Islet of Langerhans (tissue), 1 donor: ENCODE measurements at regions not wholly inside any gene's neighbourhood (a gene's known extent, or its start where the extent isn't known, plus 50 kb on each side); places are given as distances from the start of the nearest gene placed in this dataset.

Experiments
- FAIRE-seq: peaks from one replicate; lab custom pipeline; 2011; peaks lifted over from hg19 to GRCh38; lab: Jason Lieb, UNC

GRCh38 chr1:187313115-187313514 lies 484.4 kb downstream of the PLA2G4A start:
- no peak for FAIRE-seq

DNA sequence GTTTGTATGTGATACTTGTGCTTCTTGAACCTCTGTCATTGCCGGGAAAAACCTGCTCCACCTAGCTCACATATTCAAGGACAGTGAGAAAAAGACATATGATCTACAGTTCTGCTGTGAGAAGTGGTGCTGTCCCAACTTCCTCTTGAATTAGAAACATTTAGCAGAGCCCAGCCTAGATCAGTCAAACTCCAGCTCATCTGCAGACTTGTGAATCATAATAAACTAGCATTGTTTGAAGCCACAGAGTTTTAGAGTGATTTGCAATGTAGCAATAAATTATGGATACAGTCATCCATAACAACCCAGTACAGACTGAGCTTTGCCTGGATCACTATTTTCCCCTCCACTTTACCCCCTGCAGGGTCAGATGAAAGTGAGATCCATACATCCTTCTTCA lies 497.8 kb downstream of the PLA2G4A start:
- FAIRE-seq = no peak

GRCh38 chr1:187336441-187337168 lies 507.9 kb downstream of the PLA2G4A start:
- no peak for FAIRE-seq

DNA sequence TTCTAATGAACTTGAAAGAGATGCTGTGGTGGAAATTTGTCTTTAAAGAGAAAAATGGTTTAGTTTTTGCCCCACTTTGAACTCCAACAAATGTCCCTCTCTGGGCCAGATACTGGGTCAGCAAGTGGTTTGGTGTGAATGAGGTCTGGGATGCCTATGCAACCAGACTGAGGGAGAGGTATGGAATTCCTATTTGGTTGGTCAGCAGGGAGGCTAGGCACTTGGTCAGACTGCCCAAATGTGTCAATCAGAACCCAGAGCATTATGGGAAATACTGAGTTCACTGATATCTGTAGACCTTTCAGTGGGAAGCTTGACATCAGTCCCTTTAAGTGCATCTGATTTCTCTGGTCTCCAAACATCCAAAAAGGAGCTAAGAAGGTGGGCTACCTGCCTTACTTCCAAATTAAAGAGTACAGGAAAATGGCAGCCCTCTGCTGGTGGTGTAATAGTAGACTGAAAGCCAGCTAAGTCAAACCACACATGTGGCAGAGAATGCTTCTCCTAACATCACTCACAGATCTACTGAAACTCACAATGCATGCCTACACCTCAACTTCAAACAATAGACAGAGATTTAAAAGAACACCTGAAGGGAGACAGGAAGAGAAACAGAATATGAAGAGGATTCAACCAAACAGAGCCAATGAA lies 510.1 kb downstream of the PLA2G4A start:
- FAIRE-seq = no peak

DNA sequence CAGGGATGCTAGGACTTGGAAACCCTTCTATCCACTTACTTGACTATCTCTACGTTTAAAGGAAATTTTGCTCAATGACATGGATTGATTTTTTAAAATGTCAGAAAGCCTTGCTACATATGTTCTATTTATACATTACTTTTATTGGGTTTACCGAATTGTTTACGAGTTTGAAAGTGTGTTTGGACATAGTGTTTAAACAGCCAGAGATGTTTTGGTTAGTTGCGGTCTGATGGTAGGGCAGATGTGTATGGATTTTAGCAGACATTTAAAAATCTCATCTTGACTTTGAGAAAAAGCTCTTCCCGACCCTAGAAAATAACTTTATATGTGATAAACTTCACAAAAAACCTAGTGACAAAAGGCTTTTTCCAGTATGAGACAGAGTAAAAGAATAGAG lies 513.7 kb downstream of the PLA2G4A start:
- FAIRE-seq = no peak

DNA sequence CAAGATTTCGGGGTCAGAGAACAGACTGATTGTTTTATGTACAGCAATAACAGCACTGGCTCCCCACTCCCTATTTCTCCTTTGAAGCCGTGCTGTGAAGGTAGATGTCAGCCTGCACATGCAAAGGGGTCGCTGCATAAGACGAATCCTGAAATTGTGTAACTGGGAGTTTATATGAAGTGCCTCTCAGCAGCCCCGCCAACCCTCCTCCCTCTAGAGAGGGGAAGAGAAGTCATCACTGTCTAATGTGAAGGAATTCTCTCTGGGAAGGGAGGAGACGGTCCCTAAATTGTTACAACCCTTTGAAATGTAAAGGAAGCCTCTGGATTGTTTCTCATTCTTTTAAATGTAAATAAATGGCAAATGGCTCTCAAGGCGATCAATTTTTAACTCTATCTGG lies 545.3 kb downstream of the PLA2G4A start:
- FAIRE-seq = no peak

DNA sequence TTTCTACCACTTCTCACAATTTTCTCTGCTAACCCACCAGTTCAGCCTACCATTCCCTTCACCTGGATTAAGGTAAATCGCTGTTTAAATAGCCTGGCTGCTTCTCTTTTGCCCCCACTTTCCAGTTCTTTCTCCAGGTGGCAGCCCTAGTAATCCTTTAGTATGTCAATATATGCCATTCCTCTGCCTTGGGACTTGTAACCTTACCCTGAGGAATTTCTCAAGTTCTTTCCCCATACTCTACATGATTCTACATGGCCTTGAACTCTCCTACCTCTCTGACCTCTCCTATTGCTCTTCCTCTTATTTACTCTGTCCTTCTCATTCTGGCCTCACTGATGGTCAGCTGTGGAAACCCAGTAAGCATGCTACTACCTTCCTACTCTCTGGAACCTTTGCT lies 546.0 kb downstream of the PLA2G4A start:
- no peak for FAIRE-seq

DNA sequence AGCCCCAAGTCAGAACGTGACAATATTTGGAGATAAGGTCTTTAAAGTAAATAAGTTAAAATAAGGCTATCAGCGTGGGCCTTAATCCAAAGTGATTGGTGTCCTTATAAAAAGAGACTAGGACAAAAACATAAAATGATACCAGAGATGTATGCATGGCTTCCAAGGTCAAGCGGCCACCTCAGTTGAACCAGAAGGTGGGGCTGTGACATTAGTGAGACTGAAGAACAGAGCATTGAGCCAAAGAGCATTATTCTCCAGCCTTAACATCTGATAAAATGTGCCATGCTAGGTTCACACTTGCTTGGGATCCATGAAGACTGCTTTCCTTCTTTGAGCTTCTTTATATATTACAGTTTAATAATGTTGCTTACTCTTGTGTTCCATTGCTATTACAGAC lies 554.6 kb downstream of the PLA2G4A start:
- no peak for FAIRE-seq

DNA sequence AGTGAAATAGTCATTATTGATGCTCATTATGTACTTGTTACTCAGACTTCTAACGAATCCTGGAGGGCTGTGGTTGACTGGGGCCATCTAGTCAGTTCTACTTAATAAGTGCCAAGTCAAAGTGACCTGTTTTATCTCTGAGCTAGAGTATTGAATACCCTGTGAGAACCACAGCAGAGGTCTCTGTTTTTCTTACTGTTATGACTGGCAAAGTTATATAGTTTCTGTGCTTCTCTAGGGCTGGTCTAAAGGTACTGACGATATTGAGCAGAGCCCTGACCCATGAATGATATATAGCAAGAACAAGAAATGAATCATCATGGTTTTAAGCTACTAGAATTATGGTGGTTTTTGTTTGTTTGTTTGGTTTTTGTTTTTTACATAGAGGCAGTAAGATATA lies 555.8 kb downstream of the PLA2G4A start:
- FAIRE-seq = no peak

DNA sequence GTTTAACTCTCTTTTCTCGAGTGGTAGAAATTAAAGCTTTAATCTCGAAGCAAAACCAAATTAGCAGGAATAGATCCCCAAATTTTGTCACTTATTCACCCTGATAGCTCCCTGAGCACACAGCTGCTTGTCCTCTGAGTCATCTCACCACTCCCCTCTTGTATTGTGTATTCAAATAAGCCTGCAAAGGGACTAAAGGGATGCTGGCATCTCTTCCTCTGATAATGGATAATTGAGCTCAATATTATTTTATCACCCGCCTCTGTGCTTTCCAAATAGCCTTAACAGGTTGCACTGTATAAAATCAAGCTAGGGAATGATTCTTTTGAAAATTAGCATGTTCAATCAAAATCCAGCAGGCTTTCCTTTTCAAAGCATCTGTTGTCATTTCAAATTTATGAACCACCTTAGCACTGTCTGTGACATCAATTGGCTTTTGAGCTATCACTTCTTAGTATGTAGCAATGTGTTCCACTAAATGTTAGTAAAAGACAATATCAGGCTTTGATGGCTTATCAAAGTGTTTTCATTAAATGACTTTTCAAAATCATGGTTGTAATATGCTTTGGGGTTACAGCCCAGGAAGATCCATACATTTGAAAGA lies 561.6 kb downstream of the PLA2G4A start:
- no peak for FAIRE-seq

DNA sequence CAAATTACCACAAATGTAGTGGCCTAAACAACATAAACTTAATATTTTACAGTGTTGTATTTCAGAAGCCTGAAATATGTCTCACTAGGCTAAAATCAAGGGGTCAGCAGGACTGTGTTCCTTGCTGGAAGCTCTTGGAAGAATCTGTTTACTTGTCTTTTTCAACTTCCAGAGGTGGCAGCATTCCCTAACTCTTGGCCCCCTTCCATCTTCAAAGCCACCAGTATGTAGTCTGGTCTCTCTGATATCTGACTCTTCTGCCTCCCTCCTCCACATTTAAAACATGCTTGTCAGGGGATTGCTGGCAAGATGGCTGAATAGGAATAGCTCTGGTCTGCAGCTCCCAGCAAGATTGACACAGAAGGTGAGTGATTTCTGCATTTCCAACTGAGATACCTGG lies 567.5 kb downstream of the PLA2G4A start:
- FAIRE-seq = no peak

DNA sequence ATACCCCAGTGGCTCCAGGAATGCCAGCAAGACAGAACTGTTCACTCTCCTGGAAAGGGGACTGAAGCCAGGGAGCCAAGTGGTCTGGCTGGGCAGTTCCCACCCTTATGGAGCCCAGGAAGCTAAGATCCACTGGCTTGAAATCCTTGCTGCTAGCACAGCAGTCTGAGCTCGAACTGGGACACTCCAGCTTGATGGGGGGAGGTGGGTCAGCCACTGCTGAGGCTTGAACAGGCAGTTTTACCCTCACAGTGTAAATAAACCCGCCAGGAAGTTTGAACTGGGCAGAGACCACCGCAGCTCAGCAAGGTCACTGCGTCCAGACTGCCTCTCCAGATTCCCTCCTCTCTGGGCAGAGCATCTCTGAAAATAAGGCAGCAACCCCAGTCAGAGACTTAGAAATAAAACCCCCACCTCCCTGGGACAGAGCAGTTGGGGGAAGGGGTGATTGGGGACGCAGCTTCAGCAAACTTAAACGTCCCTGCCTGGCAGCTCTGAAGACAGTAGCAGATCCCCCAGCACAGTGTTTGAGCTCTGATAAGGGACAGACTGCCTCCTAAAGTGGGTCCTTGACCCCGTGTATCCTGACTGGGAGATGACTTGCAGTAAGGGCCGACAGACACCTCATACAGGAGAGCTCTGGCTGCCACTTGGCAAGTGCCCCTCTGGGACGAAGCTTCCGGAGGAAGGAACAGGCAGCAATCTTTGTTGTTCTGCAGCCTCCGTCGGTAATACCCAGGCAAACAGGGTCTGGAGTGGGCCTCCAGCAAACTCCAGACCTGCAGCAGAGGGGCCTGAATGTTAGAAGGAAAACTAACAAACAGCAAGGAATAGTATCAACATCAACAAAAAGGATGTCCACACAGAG lies 568.4 kb downstream of the PLA2G4A start:
- no peak for FAIRE-seq

DNA sequence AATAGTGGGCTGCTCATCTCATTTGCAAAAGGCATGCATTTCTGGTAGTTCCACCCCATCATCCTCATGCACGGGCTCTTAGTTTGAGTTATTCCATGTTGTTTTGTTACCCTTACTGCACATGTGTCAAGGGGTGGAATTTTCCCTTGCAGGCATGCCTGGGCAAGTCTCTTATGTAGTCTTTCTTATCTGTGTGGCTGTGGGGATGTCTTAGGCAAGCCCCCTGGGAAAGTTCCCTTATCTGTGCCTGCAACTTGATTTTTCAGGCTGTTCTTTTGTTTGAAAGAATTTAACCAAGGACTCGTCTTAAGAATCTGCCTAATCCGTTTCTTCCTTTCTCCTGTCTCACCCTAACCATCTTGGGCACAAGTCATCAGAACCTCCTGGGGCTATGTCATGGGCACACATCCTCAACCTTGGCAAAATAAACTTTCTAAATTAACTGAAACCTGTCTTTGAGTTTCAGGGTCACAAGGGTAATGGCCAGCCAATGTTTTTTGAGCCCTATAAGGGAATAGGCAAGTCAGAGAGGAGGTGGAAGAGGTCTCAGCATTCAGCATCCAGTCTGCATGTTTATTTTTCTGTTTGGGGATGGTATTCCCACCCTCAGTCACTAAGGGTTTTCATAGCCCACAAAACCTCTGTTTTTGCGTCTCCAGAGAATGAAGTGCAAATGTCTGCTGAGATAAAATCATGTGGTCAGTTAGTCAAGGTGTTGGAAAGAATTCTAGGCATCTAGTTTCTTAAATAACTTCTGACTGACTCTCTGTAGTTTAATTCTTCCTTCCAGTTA lies 579.7 kb downstream of the PLA2G4A start:
- FAIRE-seq = no peak

DNA sequence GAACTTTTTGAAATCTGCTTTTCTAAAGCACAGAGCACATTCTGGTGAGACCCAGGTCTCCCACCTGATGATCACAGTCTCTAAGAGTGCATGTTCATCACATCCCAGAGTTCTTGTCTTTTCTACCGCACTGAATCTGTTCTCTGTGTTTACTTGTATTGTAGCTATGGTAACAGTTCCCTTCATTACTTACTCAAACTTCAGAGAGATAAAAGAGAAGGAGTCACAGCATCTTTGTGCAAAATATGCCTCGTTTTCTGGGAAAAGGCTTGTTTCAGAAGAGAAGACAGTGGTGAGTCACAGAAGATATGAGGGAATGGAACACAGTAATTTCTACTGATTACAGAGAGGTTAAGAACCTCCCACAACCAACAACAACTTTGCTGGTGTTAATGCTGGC lies 580.6 kb downstream of the PLA2G4A start:
- no peak for FAIRE-seq

DNA sequence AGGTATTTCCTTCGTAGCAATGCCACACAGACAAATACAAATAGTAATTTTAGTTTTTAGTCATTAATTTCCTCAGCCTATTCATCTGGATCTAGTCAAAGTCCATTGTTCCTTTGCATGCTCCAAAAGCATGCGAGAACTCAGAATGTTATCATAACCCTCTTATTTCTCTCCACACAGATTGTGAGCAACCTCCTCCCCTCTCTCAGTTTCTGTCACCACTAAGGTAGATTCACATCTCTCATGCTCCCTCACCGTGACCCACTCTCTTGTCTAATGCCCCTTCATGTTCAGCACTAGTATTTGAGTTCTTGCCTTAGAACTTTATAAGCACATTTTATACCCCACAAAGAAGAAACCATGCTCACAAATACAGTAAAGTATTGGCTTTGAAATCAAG lies 582.4 kb downstream of the PLA2G4A start:
- no peak for FAIRE-seq

DNA sequence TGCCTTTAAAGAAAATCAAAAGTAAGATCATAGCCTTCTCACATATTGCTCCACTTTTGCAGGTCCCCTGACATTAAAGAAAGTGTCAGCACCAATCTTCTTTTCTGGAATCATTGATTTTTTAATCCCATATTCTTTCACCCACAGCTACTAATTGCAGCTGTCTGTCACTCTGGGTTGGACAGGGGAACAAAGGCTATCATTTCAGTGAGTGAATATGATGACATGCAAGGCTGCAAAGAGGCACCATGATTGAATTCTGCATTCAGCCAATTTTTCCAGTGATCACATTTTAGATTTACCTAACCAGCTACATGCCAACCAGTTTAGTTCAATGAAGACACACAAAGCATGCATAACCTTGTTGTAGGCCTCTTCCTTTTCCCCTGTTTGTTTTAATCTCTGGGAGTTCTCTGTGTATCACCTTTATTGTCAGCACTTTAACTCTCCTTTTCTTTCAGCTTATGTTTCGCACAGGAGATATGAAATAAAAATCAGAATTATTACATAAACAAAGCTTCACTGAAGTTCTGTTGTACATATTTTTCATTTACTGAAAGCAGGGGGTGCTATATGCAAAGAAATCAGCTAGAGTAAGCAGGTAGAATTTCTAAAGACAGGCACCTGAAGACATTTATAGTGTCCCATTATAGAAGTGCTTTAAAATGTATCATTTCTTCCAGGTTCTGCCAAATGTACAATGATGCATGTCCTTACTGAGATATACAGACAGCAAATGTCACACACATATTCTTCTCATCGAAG lies 584.8 kb downstream of the PLA2G4A start:
- no peak for FAIRE-seq

- FAIRE-seq = no peak
Measured at GRCh38 chr1:187415065-187415464, 586.3 kb downstream of the PLA2G4A start.

DNA sequence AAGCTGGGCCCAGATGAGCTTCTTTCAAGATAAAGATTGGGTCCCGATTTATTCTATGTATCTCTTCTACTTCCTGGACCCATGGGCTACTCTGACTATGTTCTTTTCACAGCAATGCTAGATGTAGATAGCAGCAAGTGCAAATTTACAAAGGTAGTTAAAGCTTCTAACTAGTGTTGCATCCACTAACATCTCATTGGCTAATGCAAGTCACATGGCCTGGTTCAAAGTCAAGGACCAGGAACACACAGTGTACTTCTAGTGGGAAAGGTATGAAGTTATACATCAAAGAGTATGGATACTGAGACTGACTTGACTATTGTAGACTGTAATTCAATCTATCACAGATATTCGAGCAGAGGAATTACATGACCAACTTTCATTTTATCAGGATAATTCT lies 588.8 kb downstream of the PLA2G4A start:
- FAIRE-seq = no peak

- FAIRE-seq = no peak
Measured at GRCh38 chr1:187433598-187433997, 604.8 kb downstream of the PLA2G4A start.

DNA sequence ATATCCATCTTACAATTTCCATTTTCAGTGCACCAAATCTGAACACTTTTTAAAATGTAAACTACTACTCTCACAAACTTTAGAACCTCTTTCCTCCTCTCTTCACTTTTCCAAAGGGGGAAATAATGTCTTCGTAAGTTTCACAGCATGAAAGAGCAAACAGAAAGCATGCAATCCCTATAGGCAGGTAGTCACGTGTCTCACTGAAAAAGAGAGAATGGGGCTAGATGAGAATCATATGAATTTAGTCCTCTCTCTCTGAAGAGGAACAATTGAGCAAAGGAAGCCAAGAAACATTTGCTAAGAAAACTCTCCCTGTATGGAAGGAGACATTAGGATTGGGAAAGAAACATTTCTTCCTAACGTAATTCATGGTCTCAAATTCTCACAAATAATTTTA lies 613.9 kb downstream of the PLA2G4A start:
- no peak for FAIRE-seq

DNA sequence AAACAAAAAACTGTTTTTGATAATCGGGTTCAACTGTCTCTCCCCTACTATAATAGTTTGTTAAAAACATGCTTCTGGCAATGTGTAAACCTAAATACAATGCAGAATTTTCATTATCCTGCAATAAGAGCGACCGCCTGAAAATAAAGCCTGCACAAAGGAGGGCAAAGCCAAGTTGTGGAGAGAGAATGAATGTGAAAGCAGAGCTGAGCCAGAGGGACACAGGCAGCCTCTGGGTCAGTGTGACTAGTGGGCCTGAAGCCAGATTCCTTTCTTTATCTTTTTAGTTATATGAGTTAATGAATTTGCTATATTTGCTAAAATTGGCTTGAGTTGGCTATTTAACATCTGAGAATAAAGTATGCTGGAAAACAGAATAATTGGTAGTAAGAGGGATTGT lies 615.2 kb downstream of the PLA2G4A start:
- no peak for FAIRE-seq
